ENCODE measurements at regions not wholly inside any gene's neighbourhood (a gene's known extent, or its start where the extent isn't known, plus 50 kb on each side); places are given as distances from the start of the nearest gene placed in this dataset.

GRCh38 chr17:77879226-77879895 is 79.1 kb upstream of the TNRC6C start:
- no peak for TF ChIP-seq CTCF (IDR thresholded peaks at IDR 0.05; ENCODE audit: low read depth, low read length, poor library complexity, severe bottlenecking)
- TF ChIP-seq EZH2phosphoT487 (IDR thresholded peaks at IDR 0.05; ENCODE audit: borderline replicate concordance, low read length): no peak
- Histone ChIP-seq H3K27ac (ENCODE audit: low read depth, low read length) (no peak overlapping the region), H3K4me1 (ENCODE audit: control insufficient read depth, low read length) (peaks cover 57% of the 10 kb centered on the region), H3K79me2 (ENCODE audit: control insufficient read depth, low read length) (no peaks in the 10 kb centered on the region), H3K9me2 (replicated peaks; ENCODE audit: control insufficient read depth, low read length) (no peaks in the 10 kb centered on the region), H3K27me3 (ENCODE audit: control insufficient read depth, low read length) (peaks cover 40% of the 10 kb centered on the region), H3K9me3 (ENCODE audit: control insufficient read depth, insufficient read depth, low read length) (no peaks in the 10 kb centered on the region), H3K4me2 (ENCODE audit: low read length) (no peak overlapping the region), H4K20me1 (ENCODE audit: control insufficient read depth, insufficient read depth, low read depth, low read length) (peaks cover 6% of the 10 kb centered on the region; the same call in 1 of the 2 replicates), H3K4me3 (ENCODE audit: low read length) (no peak overlapping the region), H3F3A (ENCODE audit: control insufficient read depth, insufficient read depth) (0 out of 2 replicates have a peak, but pooled peaks cover 2% of the 10 kb centered on the region), H3K36me3 (ENCODE audit: control insufficient read depth, low read length) (no peaks in the 10 kb centered on the region)

- no peaks in the 10 kb centered on the region for H3K79me2 ChIP-seq (ENCODE audit: control insufficient read depth, low read length)
- no peaks in the 10 kb centered on the region for H3K9me2 ChIP-seq (replicated peaks; ENCODE audit: control insufficient read depth, low read length)
- H3K4me1 ChIP-seq (ENCODE audit: control insufficient read depth, low read length): peaks cover 53% of the 10 kb centered on the region
- peaks cover 6% of the 10 kb centered on the region; the same call in 1 of the 2 replicates for H4K20me1 ChIP-seq (ENCODE audit: control insufficient read depth, insufficient read depth, low read depth, low read length)
- 0 out of 2 replicates have a peak, but pooled peaks cover 2% of the 10 kb centered on the region for H3F3A ChIP-seq (ENCODE audit: control insufficient read depth, insufficient read depth)
- no peaks in the 10 kb centered on the region for H3K36me3 ChIP-seq (ENCODE audit: control insufficient read depth, low read length)
- H3K4me2 ChIP-seq (ENCODE audit: low read length): no peak overlapping the region
- H3K27me3 ChIP-seq (ENCODE audit: control insufficient read depth, low read length): peaks cover 42% of the 10 kb centered on the region
- no peak overlapping the region for H3K27ac ChIP-seq (ENCODE audit: low read depth, low read length)
- no peak overlapping the region for H3K4me3 ChIP-seq (ENCODE audit: low read length)
- TF ChIP-seq CTCF (IDR thresholded peaks at IDR 0.05; ENCODE audit: low read depth, low read length, poor library complexity, severe bottlenecking): no peak
- TF ChIP-seq EZH2phosphoT487 (IDR thresholded peaks at IDR 0.05; ENCODE audit: borderline replicate concordance, low read length): no peak
- H3K9me3 ChIP-seq (ENCODE audit: control insufficient read depth, insufficient read depth, low read length): no peaks in the 10 kb centered on the region
These were observed 78.6 kb upstream of the TNRC6C start for GRCh38 chr17:77879896-77880280.

GRCh38 chr17:77880711-77881450 is 77.6 kb upstream of the TNRC6C start:
- Histone ChIP-seq H3K4me1 (ENCODE audit: control insufficient read depth, low read length) (peaks cover 43% of the 10 kb centered on the region), H3K9me2 (replicated peaks; ENCODE audit: control insufficient read depth, low read length) (no peaks in the 10 kb centered on the region), H3K9me3 (ENCODE audit: control insufficient read depth, insufficient read depth, low read length) (no peaks in the 10 kb centered on the region), H4K20me1 (ENCODE audit: control insufficient read depth, insufficient read depth, low read depth, low read length) (peaks cover 6% of the 10 kb centered on the region; the same call in 1 of the 2 replicates), H3K4me3 (ENCODE audit: low read length) (peak overlapping the region; percentile 43), H3F3A (ENCODE audit: control insufficient read depth, insufficient read depth) (0 out of 2 replicates have a peak, but pooled peaks cover 2% of the 10 kb centered on the region), H3K36me3 (ENCODE audit: control insufficient read depth, low read length) (no peaks in the 10 kb centered on the region), H3K27me3 (ENCODE audit: control insufficient read depth, low read length) (peaks cover 46% of the 10 kb centered on the region), H3K79me2 (ENCODE audit: control insufficient read depth, low read length) (no peaks in the 10 kb centered on the region), H3K4me2 (ENCODE audit: low read length) (peak overlapping the region; percentile 67), H3K27ac (ENCODE audit: low read depth, low read length) (no peak overlapping the region)
- TF ChIP-seq EZH2phosphoT487 (IDR thresholded peaks at IDR 0.05; ENCODE audit: borderline replicate concordance, low read length): no peak
- TF ChIP-seq CTCF (IDR thresholded peaks at IDR 0.05; ENCODE audit: low read depth, low read length, poor library complexity, severe bottlenecking): no peak
